NCI-H1417 treated with DMSO at 0.1 percent for 48 hours (cell line): ENCODE measurements at regions not wholly inside any gene's neighbourhood (a gene's known extent, or its start where the extent isn't known, plus 50 kb on each side); places are given as distances from the start of the nearest gene placed in this dataset.
"Not testable (repeated sequence)": the region's sequence is repeated elsewhere in the genome, so short reads cannot be mapped to it uniquely, and the experiment has no call there.

ENCODE experiments used
- DNase-seq: peaks from one replicate; lab custom pipeline; 2025; lab: John Stamatoyannopoulos, UW

DNA sequence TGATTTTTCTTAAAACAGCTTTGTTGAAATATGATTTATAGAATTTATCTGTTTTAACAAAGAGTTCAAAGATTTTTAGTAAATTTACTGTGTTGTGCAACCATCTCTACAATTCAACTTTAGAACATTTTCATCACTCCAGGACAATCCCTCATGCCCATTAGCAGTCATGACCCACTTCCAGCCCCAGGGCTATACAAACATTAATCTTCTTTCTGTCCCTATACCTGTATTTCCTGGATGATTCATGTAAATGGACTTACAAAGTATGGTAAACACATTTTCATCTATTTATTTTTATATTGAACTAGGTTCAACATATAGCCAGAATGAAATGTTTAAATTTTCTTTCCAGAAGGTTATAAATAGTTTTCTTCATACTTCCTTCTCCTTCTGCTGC is 127.8 kb upstream of the CCDC180 start:
- no peak for DNase-seq

GRCh38 chr9:97176206-97176605 is 131.3 kb upstream of the CCDC180 start:
- DNase-seq, result no peak

DNA sequence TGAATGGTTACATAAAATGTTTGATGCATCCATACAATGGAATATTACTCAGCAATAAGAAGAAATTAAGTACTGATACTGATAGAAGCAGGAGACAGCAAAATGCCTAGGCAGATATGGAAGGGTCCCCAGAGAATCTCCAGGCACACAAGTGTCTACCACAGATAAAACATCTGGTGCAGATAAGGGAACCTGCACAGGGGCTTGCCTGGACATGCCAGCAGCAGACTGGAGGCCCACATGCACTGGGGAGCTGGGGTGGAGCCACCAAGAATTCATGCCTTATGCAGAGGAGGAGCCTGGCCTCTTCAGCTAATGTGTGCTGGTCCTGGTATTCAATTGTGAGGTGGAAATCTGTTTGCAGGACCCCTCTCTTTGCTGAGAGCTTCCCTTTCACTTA is 129.2 kb upstream of the CTSV start:
- DNase-seq, result not testable (repeated sequence)

GRCh38 chr9:97166496-97167138 is 127.7 kb upstream of the CTSV start:
- DNase-seq, result not testable (repeated sequence)

- no peak for DNase-seq
These were observed 121.3 kb upstream of the CTSV start for GRCh38 chr9:97160255-97160654.

DNA sequence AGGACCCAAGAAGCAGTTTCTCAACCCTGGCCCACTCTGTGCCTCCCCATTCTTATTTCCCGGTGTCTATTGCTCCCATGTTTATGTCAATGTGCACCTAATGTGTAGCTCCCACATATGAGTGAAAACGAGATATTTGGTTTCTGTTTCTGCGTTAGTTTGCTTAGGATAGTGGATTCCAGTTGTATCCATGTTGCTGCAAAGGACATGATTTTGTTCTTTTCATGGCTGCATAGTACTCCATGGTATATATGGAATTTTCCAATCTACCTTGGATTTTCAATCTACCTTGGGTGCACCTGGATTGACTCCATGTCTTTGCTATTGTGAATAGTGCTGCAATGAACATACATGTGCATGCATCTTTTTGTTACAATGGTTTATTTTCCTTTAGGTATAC is 119.8 kb upstream of the CTSV start:
- DNase-seq, result not testable (repeated sequence)

- DNase-seq, result not testable (repeated sequence)
These were observed 116.5 kb upstream of the CTSV start for GRCh38 chr9:97155441-97155840.

GRCh38 chr9:97153967-97154366 is 115.0 kb upstream of the CTSV start:
- DNase-seq, result no peak

GRCh38 chr9:97153160-97153559 is 114.2 kb upstream of the CTSV start:
- DNase-seq, result not testable (repeated sequence)

GRCh38 chr9:97150471-97150870 is 111.5 kb upstream of the CTSV start:
- not testable (repeated sequence) for DNase-seq

DNA sequence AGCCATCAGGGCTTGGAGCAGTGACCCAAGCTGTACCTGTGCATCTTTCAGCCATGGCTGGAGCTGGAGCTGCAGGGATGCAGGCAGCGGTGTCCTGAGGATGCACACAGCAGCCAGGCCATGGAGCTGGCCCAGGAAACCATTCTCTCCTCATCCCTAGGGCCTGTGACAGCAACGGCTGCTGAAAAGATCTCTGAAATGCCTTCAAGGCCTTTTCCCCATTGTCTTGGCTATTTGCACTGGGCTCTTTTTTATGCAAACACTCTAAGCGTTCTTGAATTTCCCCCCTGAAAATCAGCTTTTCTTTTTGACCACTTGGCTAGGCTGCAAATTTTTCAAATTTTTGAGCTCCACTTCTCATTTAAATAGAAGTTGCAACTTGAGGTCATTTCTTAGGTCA is 109.5 kb upstream of the CTSV start:
- not testable (repeated sequence) for DNase-seq

DNA sequence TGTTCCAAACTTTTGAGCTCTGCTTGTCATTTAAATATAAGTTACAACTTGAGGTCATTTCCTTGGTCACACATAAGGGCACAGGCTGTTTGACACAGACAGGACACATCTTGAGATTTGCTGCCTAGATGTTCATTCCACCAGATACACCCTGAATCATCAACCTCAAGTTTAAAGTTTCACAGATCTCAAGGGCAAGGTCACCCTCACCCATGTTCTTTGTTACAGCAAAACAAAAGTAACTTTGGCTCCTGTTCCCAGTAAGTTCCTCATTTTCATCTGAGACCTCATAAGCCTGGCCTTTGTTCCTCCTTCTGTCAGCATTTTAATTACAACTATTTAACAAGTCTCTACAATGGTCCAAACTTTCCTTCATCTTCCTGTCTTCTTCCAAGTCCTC is 106.7 kb upstream of the CTSV start:
- DNase-seq, result not testable (repeated sequence)

DNA sequence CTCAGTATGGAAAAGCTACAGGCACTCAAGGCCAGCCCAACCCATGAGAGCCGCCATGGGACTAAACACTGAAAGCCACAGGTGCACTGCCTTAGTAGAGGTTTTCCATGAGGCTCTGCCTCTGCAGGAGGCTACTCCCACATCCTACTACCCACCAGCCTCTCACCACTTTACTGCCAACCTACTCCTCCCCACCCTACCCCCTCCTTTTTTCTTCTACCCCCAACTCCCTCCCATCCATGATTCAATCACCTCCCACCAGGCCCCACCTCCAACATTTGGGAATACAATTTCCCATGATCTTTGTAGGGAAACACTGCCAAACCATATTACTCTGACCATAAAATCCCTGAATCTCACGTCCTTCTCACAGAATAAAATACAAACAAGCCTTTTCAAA is 101.6 kb upstream of the CTSV start:
- DNase-seq, result no peak

GRCh38 chr9:97136421-97136820 is 97.5 kb upstream of the CTSV start:
- DNase-seq, result no peak

DNA sequence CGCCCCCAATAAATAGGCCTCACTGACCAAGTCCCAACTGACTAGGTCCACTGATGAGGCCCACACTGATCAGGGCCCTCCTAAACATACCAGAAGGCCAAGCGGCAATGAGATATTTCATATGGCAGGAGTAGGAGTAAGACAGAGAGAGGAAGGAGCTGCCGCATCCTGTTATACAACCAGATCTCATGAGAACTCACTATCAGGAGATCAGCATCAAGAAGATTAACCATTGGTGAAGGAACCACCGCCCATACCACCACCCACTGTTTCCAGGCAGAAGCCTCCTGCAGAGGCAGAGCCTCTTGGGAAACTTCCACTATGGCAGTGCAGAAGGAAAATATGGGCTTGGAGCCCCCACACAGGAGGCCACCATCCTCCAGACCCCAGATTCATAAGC is 95.0 kb upstream of the CTSV start:
- not testable (repeated sequence) for DNase-seq

DNA sequence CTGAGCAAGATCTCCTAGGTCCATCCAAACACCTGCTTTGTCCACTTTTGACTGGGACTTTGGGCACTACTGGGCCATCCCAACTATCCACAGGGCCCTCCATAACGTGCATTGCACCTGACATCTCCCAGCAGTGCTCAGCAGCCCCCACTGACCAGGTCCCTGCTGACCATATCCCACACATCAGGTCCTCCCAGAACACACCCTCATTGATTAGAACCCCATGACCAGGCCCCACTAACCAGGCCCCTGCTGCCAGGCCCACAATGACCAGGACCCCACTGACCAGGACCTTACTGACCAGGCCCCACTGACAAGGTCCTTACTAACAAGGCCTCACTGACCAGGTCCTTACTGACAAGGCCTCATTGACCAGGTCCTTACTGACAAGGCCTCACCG is 93.9 kb upstream of the CTSV start:
- no peak for DNase-seq

- DNase-seq, result not testable (repeated sequence)
These were observed 91.9 kb upstream of the CTSV start for GRCh38 chr9:97130864-97131263.

DNA sequence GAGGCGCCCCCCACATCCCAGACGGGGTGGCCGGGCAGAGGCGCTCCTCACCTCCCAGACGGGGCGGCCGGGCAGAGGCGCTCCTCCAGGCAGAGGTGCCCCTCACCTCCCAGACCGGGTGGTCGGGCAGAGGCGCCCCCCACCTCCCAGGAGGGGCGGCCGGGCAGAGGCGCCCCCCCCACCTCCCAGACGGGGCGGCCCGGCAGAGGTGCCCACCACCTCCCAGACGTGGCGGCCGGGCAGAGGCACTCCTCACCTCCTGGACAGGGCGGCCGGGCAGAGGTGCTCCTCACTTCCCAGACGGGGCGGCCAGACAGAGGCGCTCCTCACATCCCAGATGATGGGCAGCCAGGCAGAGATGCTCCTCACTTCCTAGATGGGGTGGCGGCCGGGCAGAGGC is 91.4 kb upstream of the CTSV start:
- not testable (repeated sequence) for DNase-seq

DNA sequence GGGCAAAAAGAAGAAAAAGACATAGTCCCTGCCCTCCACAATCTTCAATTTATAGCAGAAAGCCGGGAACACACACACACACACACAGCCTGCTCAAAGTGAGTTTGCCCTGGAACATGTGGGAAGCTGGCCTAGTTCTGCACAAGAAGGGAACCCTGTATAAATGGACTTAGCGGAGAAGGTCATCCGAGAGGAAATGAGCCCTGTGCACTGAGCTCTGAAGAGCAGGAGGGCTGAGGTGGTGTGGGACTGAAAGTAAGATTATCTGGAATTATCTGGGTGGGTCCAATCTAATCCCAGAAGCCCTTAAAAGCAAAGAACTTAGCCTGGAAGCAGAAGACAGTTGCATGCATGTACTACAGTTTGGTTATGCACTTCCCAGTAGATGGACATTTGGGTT is 90.0 kb upstream of the CTSV start:
- no peak for DNase-seq

GRCh38 chr9:97124256-97124655 is 85.3 kb upstream of the CTSV start:
- no peak for DNase-seq

DNA sequence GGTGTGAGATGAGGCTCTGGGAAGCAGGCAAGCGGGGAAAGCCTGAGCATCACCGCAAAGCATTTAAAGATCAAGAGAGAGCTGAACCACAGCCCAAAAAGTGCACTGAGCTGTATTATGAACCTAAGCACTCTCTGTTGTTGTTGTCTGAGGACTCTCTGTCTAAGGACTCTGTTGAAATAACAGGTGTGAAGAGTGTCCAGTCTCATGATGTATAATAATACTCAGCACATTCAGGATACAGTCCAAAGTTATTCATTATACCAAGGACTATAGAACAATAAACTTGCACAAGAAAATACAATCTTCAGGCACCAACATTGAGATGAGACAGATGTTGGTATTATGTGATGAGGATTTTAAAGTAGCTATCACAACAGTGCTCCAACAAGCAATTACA is 71.8 kb upstream of the CTSV start:
- DNase-seq, result no peak

DNA sequence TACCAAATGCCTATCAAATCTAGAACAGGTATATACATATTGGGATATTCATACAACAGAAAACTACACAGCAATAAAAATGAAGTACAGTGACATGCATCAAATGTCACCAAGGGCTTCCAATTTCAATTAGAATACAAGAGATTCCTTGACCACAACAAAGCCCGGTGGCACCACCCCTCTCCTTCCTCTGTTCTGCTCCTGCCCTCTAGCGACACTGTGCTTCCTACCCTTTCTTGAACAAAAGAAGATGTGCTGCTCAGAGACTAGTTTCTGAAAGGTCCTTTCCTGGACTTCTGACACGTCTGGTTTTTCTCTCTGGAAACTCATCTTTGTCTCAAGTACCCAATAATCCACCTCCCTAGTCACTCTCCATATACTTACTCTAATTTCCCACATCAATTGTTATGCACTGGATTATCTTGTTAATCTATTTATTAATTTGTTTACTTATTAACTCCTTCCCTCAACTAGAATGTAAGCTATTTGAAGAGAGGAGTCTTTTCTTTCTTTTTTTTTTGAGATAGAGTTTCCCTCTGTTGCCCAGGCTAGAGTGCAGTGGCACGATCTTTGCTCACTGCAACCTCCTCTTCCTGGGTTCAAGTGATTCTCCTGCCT is 70.4 kb upstream of the CTSV start:
- DNase-seq, result no peak

DNA sequence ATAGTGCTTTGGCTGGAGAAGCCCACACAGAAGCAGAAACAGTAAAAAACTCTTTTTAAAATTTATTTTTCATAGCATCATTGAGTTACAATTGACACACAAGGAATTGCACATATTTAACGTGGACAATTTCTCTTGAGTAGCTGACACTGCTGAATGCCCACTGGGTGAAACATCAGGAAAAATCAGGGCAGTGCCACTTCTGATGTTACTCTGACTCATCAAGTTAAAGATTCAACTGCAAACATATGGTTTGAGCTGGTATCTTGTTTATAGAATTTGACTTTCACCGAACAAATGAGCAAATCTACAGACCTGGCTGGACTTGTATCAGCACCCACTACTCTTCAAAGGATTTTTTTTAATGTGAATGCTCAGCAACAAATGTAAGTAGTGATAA is 66.3 kb upstream of the CTSV start:
- not testable (repeated sequence) for DNase-seq
